Nephron (organoid): ENCODE measurements at regions not wholly inside any gene's neighbourhood (a gene's known extent, or its start where the extent isn't known, plus 50 kb on each side); places are given as distances from the start of the nearest gene placed in this dataset.

ENCODE experiments used
- H3K27ac Mint-ChIP-seq, 3 experiments: 2 replicates each; pipeline ENCODE4 v1.8.0; 2020; ENCODE audit warnings: mixed read lengths in 3 of 3, mild to moderate bottlenecking in 2 of 3, moderate library complexity in 1 of 3
- H3K27me3 Mint-ChIP-seq: 2 replicates; pipeline ENCODE4 v1.8.0; 2021; ENCODE audit warnings: low read depth, mild to moderate bottlenecking, moderate library complexity, mixed read lengths
- H3K36me3 Mint-ChIP-seq: 2 replicates; pipeline ENCODE4 v1.8.0; 2020; ENCODE audit warnings: low read depth, mixed read lengths
- H3K4me1 Mint-ChIP-seq: 2 replicates; pipeline ENCODE4 v1.8.0; 2020; ENCODE audit warnings: mixed read lengths
- H3K4me3 Mint-ChIP-seq, 3 experiments: 2 replicates each; pipeline ENCODE4 v1.8.0; 2020; ENCODE audit warnings: mild to moderate bottlenecking in 3 of 3, mixed read lengths in 3 of 3, moderate library complexity in 2 of 3
- H3K9me3 Mint-ChIP-seq: 2 replicates; pipeline ENCODE4 v1.8.0; 2020; ENCODE audit warnings: mixed read lengths
- TF ChIP-seq, protein P1 (sequence below), 3 experiments: fragments of 200-600 bp; sonication (generic); IDR thresholded peaks; one replicate each; pipeline ENCODE4 v1.5.0; 2021; ENCODE audit warnings: antibody characterized with exemption in 3 of 3; ENCODE audit not compliant: unreplicated experiment in 3 of 3

DNA sequence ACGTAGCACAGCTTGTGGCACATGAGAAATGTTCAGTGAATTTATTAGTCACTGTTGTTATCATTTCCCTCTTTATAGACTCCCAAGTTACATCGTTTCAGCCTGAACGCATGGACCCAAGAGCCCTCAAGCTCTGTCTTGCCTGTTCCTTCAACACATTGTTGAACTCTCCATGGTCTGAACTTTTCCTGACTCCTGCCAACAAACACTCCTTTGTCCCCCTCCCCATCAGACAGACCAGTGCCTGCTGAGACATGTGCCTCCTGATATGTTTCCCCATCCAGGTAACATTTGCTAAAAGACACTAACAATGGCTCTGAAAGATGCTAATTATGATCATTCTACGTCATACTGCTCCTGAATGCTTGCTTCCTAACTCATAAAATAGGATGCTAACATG lies 108.7 kb upstream of the NFIA start:
- peaks cover 9% of the 10 kb centered on the region for H3K27me3 Mint-ChIP-seq
- H3K36me3 Mint-ChIP-seq = no peaks in the 10 kb centered on the region
- H3K27ac Mint-ChIP-seq = no peak overlapping the region
- H3K4me3 Mint-ChIP-seq = no peak overlapping the region
- no peaks in the 10 kb centered on the region for H3K9me3 Mint-ChIP-seq
- peaks cover 33% of the 10 kb centered on the region for H3K4me1 Mint-ChIP-seq
- TF ChIP-seq, protein P1, sequence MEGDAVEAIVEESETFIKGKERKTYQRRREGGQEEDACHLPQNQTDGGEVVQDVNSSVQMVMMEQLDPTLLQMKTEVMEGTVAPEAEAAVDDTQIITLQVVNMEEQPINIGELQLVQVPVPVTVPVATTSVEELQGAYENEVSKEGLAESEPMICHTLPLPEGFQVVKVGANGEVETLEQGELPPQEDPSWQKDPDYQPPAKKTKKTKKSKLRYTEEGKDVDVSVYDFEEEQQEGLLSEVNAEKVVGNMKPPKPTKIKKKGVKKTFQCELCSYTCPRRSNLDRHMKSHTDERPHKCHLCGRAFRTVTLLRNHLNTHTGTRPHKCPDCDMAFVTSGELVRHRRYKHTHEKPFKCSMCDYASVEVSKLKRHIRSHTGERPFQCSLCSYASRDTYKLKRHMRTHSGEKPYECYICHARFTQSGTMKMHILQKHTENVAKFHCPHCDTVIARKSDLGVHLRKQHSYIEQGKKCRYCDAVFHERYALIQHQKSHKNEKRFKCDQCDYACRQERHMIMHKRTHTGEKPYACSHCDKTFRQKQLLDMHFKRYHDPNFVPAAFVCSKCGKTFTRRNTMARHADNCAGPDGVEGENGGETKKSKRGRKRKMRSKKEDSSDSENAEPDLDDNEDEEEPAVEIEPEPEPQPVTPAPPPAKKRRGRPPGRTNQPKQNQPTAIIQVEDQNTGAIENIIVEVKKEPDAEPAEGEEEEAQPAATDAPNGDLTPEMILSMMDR (IDR thresholded peaks at IDR 0.05; ENCODE audit: unreplicated experiment in 3 of 3) = no peak

GRCh38 chr1:60972841-60973364 lies 109.5 kb upstream of the NFIA start:
- TF ChIP-seq, protein P1 (IDR thresholded peaks at IDR 0.05; ENCODE audit: unreplicated experiment in 3 of 3) = no peak
- no peaks in the 10 kb centered on the region for H3K9me3 Mint-ChIP-seq
- no peaks in the 10 kb centered on the region for H3K36me3 Mint-ChIP-seq
- no peak overlapping the region for H3K4me3 Mint-ChIP-seq
- H3K27me3 Mint-ChIP-seq = peaks cover 9% of the 10 kb centered on the region
- H3K27ac Mint-ChIP-seq = no peak overlapping the region
- H3K4me1 Mint-ChIP-seq = peaks cover 40% of the 10 kb centered on the region

DNA sequence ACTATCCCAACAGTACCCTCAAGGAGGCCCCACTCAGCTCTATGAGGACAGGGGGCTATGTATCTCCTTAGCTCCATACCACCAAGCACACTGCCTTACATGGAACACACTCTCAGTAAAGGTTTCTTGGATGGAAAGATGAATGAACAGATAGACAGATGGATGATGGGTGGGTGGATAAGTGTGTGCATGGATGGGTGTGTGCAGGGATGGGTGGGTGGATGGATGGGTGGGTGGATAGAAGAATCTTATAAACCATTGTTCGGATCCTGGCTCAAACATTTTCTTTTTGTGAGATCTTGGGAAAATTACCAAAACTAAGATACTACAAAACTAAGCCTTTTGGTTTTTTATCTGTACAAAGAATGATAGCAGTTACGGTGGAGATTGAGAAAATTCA lies 111.0 kb upstream of the NFIA start:
- Mint-ChIP-seq H3K4me1 (peaks cover 40% of the 10 kb centered on the region), H3K36me3 (peaks cover 6% of the 10 kb centered on the region), H3K4me3 (no peak overlapping the region), H3K27me3 (peaks cover 9% of the 10 kb centered on the region), H3K9me3 (peaks cover 12% of the 10 kb centered on the region), H3K27ac (peak overlapping the region; percentile 54 to 86 (median 72))
- TF ChIP-seq, protein P1 (IDR thresholded peaks at IDR 0.05; ENCODE audit: unreplicated experiment in 3 of 3) = no peak

- H3K9me3 Mint-ChIP-seq = peaks cover 16% of the 10 kb centered on the region
- H3K4me1 Mint-ChIP-seq = peaks cover 40% of the 10 kb centered on the region
- peaks cover 9% of the 10 kb centered on the region for H3K27me3 Mint-ChIP-seq
- H3K4me3 Mint-ChIP-seq = peak overlapping the region in 1 of 3 experiments; percentile 19
- H3K27ac Mint-ChIP-seq = peak overlapping the region; percentile 54 to 86 (median 72)
- H3K36me3 Mint-ChIP-seq = peaks cover 9% of the 10 kb centered on the region
- TF ChIP-seq, protein P1 (IDR thresholded peaks at IDR 0.05; ENCODE audit: unreplicated experiment in 3 of 3) = peak; percentile 47 to 59 (median 58)
These were observed 112.3 kb upstream of the NFIA start for GRCh38 chr1:60969971-60970509.

- no peak overlapping the region for H3K27ac Mint-ChIP-seq
- H3K36me3 Mint-ChIP-seq = peaks cover 28% of the 10 kb centered on the region
These were observed 117.0 kb upstream of the NFIA start for GRCh38 chr1:60965280-60965854.

More at GRCh38 chr1:60965280-60965854, 117.0 kb upstream of the NFIA start:
- peaks cover 42% of the 10 kb centered on the region for H3K4me1 Mint-ChIP-seq
- peaks cover 38% of the 10 kb centered on the region for H3K9me3 Mint-ChIP-seq
- TF ChIP-seq, protein P1 (IDR thresholded peaks at IDR 0.05; ENCODE audit: unreplicated experiment in 3 of 3) = no peak
- H3K27me3 Mint-ChIP-seq = peaks cover 10% of the 10 kb centered on the region
- no peak overlapping the region for H3K4me3 Mint-ChIP-seq
